ENCODE measurements at regions not wholly inside any gene's neighbourhood (a gene's known extent, or its start where the extent isn't known, plus 50 kb on each side); places are given as distances from the start of the nearest gene placed in this dataset.

DNA sequence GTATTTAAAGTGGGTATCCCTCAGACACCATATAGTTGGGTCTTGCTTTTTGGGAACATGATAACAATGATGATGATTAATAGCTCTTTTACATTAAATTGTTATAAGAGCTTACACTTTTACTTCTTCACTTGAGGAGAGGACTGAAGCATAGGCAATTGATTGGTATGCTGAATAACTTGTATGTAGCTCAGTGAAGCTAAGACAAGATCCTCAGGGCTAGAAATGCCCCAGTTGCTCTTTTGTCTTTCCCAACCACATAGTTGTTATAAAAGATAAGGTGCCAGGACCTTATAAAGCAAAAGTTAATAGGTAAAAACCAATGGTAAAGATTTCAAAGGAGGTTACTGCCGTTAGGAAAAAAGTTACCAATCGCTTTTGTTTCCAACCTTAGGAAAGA lies 123.4 kb downstream of the KCNK1 start:
- TF ChIP-seq, protein P1, sequence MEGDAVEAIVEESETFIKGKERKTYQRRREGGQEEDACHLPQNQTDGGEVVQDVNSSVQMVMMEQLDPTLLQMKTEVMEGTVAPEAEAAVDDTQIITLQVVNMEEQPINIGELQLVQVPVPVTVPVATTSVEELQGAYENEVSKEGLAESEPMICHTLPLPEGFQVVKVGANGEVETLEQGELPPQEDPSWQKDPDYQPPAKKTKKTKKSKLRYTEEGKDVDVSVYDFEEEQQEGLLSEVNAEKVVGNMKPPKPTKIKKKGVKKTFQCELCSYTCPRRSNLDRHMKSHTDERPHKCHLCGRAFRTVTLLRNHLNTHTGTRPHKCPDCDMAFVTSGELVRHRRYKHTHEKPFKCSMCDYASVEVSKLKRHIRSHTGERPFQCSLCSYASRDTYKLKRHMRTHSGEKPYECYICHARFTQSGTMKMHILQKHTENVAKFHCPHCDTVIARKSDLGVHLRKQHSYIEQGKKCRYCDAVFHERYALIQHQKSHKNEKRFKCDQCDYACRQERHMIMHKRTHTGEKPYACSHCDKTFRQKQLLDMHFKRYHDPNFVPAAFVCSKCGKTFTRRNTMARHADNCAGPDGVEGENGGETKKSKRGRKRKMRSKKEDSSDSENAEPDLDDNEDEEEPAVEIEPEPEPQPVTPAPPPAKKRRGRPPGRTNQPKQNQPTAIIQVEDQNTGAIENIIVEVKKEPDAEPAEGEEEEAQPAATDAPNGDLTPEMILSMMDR (tag by site-specific recombination; IDR thresholded peaks at IDR 0.05), result no peak
- TF ChIP-seq ZNF221 (tag by site-specific recombination; IDR thresholded peaks at IDR 0.05; ENCODE audit: borderline replicate concordance), result no peak
- no peak for TF ChIP-seq ZNF174 (tag by site-specific recombination; IDR thresholded peaks at IDR 0.05)
- TF ChIP-seq, protein P2, sequence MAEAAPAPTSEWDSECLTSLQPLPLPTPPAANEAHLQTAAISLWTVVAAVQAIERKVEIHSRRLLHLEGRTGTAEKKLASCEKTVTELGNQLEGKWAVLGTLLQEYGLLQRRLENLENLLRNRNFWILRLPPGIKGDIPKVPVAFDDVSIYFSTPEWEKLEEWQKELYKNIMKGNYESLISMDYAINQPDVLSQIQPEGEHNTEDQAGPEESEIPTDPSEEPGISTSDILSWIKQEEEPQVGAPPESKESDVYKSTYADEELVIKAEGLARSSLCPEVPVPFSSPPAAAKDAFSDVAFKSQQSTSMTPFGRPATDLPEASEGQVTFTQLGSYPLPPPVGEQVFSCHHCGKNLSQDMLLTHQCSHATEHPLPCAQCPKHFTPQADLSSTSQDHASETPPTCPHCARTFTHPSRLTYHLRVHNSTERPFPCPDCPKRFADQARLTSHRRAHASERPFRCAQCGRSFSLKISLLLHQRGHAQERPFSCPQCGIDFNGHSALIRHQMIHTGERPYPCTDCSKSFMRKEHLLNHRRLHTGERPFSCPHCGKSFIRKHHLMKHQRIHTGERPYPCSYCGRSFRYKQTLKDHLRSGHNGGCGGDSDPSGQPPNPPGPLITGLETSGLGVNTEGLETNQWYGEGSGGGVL (tag by site-specific recombination; IDR thresholded peaks at IDR 0.05), result no peak
- TF ChIP-seq, protein P3, sequence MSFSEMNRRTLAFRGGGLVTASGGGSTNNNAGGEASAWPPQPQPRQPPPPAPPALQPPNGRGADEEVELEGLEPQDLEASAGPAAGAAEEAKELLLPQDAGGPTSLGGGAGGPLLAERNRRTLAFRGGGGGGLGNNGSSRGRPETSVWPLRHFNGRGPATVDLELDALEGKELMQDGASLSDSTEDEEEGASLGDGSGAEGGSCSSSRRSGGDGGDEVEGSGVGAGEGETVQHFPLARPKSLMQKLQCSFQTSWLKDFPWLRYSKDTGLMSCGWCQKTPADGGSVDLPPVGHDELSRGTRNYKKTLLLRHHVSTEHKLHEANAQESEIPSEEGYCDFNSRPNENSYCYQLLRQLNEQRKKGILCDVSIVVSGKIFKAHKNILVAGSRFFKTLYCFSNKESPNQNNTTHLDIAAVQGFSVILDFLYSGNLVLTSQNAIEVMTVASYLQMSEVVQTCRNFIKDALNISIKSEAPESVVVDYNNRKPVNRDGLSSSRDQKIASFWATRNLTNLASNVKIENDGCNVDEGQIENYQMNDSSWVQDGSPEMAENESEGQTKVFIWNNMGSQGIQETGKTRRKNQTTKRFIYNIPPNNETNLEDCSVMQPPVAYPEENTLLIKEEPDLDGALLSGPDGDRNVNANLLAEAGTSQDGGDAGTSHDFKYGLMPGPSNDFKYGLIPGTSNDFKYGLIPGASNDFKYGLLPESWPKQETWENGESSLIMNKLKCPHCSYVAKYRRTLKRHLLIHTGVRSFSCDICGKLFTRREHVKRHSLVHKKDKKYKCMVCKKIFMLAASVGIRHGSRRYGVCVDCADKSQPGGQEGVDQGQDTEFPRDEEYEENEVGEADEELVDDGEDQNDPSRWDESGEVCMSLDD (tag by site-specific recombination; IDR thresholded peaks at IDR 0.05), result no peak
- TF ChIP-seq, protein P4, sequence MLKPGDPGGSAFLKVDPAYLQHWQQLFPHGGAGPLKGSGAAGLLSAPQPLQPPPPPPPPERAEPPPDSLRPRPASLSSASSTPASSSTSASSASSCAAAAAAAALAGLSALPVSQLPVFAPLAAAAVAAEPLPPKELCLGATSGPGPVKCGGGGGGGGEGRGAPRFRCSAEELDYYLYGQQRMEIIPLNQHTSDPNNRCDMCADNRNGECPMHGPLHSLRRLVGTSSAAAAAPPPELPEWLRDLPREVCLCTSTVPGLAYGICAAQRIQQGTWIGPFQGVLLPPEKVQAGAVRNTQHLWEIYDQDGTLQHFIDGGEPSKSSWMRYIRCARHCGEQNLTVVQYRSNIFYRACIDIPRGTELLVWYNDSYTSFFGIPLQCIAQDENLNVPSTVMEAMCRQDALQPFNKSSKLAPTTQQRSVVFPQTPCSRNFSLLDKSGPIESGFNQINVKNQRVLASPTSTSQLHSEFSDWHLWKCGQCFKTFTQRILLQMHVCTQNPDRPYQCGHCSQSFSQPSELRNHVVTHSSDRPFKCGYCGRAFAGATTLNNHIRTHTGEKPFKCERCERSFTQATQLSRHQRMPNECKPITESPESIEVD (tag by site-specific recombination; IDR thresholded peaks at IDR 0.05), result no peak
- no peak for TF ChIP-seq ZNF561 (tag by site-specific recombination; IDR thresholded peaks at IDR 0.05; ENCODE audit: borderline replicate concordance)
- TF ChIP-seq ZNF830 (tag by site-specific recombination; IDR thresholded peaks at IDR 0.05; ENCODE audit: low read depth), result no peak
- TF ChIP-seq, protein P5, sequence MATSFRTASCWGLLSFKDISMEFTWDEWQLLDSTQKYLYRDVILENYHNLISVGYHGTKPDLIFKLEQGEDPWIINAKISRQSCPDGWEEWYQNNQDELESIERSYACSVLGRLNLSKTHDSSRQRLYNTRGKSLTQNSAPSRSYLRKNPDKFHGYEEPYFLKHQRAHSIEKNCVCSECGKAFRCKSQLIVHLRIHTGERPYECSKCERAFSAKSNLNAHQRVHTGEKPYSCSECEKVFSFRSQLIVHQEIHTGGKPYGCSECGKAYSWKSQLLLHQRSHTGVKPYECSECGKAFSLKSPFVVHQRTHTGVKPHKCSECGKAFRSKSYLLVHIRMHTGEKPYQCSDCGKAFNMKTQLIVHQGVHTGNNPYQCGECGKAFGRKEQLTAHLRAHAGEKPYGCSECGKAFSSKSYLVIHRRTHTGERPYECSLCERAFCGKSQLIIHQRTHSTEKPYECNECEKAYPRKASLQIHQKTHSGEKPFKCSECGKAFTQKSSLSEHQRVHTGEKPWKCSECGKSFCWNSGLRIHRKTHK (tag by site-specific recombination; IDR thresholded peaks at IDR 0.05), result no peak
- TF ChIP-seq ZNF114 (tag by site-specific recombination; IDR thresholded peaks at IDR 0.05), result no peak

Data from HEK293 (cell line).